DOHH2 (cell line): ENCODE measurements at regions not wholly inside any gene's neighbourhood (a gene's known extent, or its start where the extent isn't known, plus 50 kb on each side); places are given as distances from the start of the nearest gene placed in this dataset.
"Not testable (repeated sequence)": the region's sequence is repeated elsewhere in the genome, so short reads cannot be mapped to it uniquely, and the experiment has no call there.

Source experiments
- H3F3A ChIP-seq: fragments of 200-600 bp; sonication (generic), shearing (Covaris generic); 2 replicates; pipeline ENCODE4 v1.6.0; 2016; ENCODE audit warnings: antibody characterized with exemption, mild to moderate bottlenecking; ENCODE audit not compliant: control insufficient read depth, insufficient read depth
- H3K27ac ChIP-seq: fragments of 200-600 bp; sonication (generic); 2 replicates; pipeline ENCODE4 v1.5.1; 2014; ENCODE audit warnings: low read depth, mild to moderate bottlenecking, low read length, moderate library complexity
- H3K27me3 ChIP-seq: fragments of 200-600 bp; sonication (generic); 2 replicates; pipeline ENCODE4 v1.6.1; 2014; ENCODE audit warnings: mild to moderate bottlenecking, low read length, mixed read lengths; ENCODE audit not compliant: control insufficient read depth
- H3K36me3 ChIP-seq: fragments of 200-600 bp; sonication (generic); 2 replicates; pipeline ENCODE4 v1.6.1; 2014; ENCODE audit warnings: mild to moderate bottlenecking, low read length, moderate library complexity, mixed read lengths; ENCODE audit not compliant: control insufficient read depth
- H3K4me1 ChIP-seq: fragments of 200-600 bp; sonication (generic); 2 replicates; pipeline ENCODE4 v1.6.1; 2014; ENCODE audit warnings: mild to moderate bottlenecking, low read length, mixed read lengths; ENCODE audit not compliant: control insufficient read depth
- H3K4me2 ChIP-seq: fragments of 200-600 bp; sonication (generic); 2 replicates; pipeline ENCODE4 v1.6.0; 2014; ENCODE audit warnings: mild to moderate bottlenecking, low read length, moderate library complexity
- H3K4me3 ChIP-seq: fragments of 200-600 bp; sonication (generic); 2 replicates; pipeline ENCODE4 v1.5.1; 2014; ENCODE audit warnings: mild to moderate bottlenecking, low read length, mixed read lengths
- H3K79me2 ChIP-seq: fragments of 200-600 bp; sonication (generic); 2 replicates; pipeline ENCODE4 v1.6.1; 2014; ENCODE audit warnings: mild to moderate bottlenecking, low read length, mixed read lengths; ENCODE audit not compliant: control insufficient read depth
- H3K9me2 ChIP-seq: fragments of 200-600 bp; sonication (generic); replicated peaks from 2 replicates; pipeline ENCODE4 v1.6.1; 2014; ENCODE audit warnings: mild to moderate bottlenecking, low read length, mixed read lengths; ENCODE audit not compliant: control insufficient read depth
- H3K9me3 ChIP-seq: fragments of 200-600 bp; sonication (generic); 2 replicates; pipeline ENCODE4 v1.6.1; 2014; ENCODE audit warnings: antibody characterized with exemption, low read length, mixed read lengths; ENCODE audit not compliant: control insufficient read depth, insufficient read depth
- H4K20me1 ChIP-seq: fragments of 200-600 bp; sonication (generic); 2 replicates; pipeline ENCODE4 v1.6.0; 2014; ENCODE audit warnings: low read depth, mild to moderate bottlenecking, antibody characterized with exemption, low read length, moderate library complexity; ENCODE audit not compliant: control insufficient read depth, insufficient read depth
- CTCF ChIP-seq: fragments of 200-600 bp; sonication (generic); IDR thresholded peaks from one replicate; pipeline ENCODE4 v1.5.1; 2014; ENCODE audit warnings: antibody characterized with exemption, mild to moderate bottlenecking, low read depth, low read length; ENCODE audit not compliant: poor library complexity, severe bottlenecking
- EZH2phosphoT487 ChIP-seq: fragments of 200-600 bp; sonication (generic); IDR thresholded peaks from 2 replicates; pipeline ENCODE4 v1.6.1; 2017; ENCODE audit warnings: borderline replicate concordance, mild to moderate bottlenecking, antibody characterized with exemption, low read length, moderate library complexity, mixed read lengths

GRCh38 chr6:165842281-165842936 is 179.4 kb upstream of the PDE10A start:
- Histone ChIP-seq H3F3A (no peaks in the 10 kb centered on the region), H3K27ac (no peak overlapping the region), H3K4me1 (no peaks in the 10 kb centered on the region), H3K4me3 (no peak overlapping the region), H3K79me2 (no peaks in the 10 kb centered on the region), H3K9me2 (no peaks in the 10 kb centered on the region), H3K36me3 (no peaks in the 10 kb centered on the region), H3K4me2 (no peak overlapping the region), H3K9me3 (no peaks in the 10 kb centered on the region), H4K20me1 (no peaks in the 10 kb centered on the region), H3K27me3 (peaks cover 16% of the 10 kb centered on the region)
- TF ChIP-seq CTCF (no peak), EZH2phosphoT487 (no peak)

DNA sequence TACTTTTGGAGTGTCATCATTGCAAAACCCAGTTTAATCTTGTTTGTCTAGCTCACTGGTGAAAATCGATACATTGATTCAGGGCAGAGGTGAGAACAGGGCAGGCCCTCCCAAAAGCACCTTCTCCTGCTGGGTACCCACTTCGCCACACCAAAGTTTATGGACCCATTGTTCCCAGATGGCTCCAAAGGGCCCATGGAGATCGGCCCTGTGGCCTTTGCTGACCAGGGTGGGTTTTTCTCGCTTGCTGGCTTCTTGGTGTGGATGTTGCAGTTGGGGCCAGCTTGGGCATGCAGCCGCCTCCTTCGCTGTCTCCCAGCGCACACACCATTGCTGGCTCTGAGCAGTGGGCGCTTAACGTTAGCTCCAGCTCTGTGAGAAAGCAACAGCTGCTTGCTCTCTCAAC is 178.1 kb upstream of the PDE10A start:
- H3K27me3 ChIP-seq: peaks cover 8% of the 10 kb centered on the region
- TF ChIP-seq CTCF (no peak), EZH2phosphoT487 (no peak)
- no peaks in the 10 kb centered on the region for H3K9me3 ChIP-seq

DNA sequence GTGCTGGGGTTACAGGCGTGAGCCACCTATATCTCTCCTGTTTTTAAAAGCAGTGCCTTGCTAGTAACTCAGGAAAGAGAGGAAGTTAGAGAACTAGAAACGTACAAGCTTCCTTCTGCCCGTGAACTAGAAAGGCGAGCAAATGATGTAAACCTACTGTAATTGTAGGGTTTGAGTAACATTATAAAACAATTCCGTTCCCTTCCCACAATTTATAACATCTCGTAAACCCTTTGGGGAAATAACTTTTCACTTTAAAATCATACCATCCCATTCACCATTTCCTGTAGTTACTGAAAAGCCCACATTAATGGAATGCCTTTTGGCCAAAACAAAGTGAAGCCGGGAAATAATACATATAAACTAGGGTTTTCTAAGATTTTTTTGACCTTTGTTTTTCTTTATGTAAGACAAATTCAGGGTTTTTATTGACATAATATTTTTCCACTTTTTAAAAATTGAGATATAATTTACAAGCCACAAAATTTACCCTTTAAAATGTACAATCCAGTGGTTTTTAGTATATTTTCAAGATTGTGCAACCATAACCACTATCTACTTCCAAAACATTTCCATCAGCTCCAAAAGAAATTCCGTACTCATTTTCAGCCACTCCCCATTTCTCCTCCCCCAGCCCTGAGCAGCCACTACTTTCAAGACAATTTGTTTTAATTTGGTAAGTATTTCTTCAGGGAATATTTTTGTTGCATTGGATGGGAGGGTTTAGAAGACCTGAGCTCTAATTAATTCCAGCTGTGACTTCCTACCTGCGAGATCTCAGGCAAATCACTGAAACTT is 175.1 kb upstream of the PDE10A start:
- Histone ChIP-seq H4K20me1 (no peaks in the 10 kb centered on the region), H3F3A (no peaks in the 10 kb centered on the region), H3K4me3 (no peak overlapping the region), H3K27ac (no peak overlapping the region), H3K79me2 (no peaks in the 10 kb centered on the region), H3K27me3 (no peaks in the 10 kb centered on the region), H3K36me3 (no peaks in the 10 kb centered on the region), H3K9me2 (no peaks in the 10 kb centered on the region), H3K4me1 (no peaks in the 10 kb centered on the region), H3K9me3 (no peaks in the 10 kb centered on the region), H3K4me2 (no peak overlapping the region)
- TF ChIP-seq CTCF: no peak
- TF ChIP-seq EZH2phosphoT487: no peak

More for the DNA sequence above, 178.1 kb upstream of the PDE10A start:
- Histone ChIP-seq H3K4me3 (no peak overlapping the region), H3F3A (no peaks in the 10 kb centered on the region), H4K20me1 (no peaks in the 10 kb centered on the region), H3K9me2 (no peaks in the 10 kb centered on the region), H3K36me3 (no peaks in the 10 kb centered on the region), H3K79me2 (no peaks in the 10 kb centered on the region), H3K4me2 (no peak overlapping the region), H3K4me1 (no peaks in the 10 kb centered on the region), H3K27ac (no peak overlapping the region)

GRCh38 chr6:165836648-165837047 is 173.6 kb upstream of the PDE10A start:
- H3K4me1 ChIP-seq, H3K27me3 ChIP-seq, H3K4me2 ChIP-seq, H3K27ac ChIP-seq, H3K36me3 ChIP-seq, H3K79me2 ChIP-seq, H4K20me1 ChIP-seq, H3K4me3 ChIP-seq, H3K9me3 ChIP-seq, H3F3A ChIP-seq, H3K9me2 ChIP-seq: not testable (repeated sequence)
